ENCODE measurements at regions not wholly inside any gene's neighbourhood (a gene's known extent, or its start where the extent isn't known, plus 50 kb on each side); places are given as distances from the start of the nearest gene placed in this dataset.

- TF ChIP-seq CTCF (IDR thresholded peaks at IDR 0.05; ENCODE audit: insufficient read depth, low read depth, low read length) (no peak), EZH2 (IDR thresholded peaks at IDR 0.05; ENCODE audit: insufficient read depth, low read length) (no peak)
Measured at GRCh38 chr3:127367593-127367992, 79.7 kb upstream of the PRR20G start.
